DND-41 (cell line): ENCODE measurements at regions not wholly inside any gene's neighbourhood (a gene's known extent, or its start where the extent isn't known, plus 50 kb on each side); places are given as distances from the start of the nearest gene placed in this dataset.

Experiments
- ATAC-seq: fragments of 200-7000 bp; cut with Tn5 transposase; 3 replicates; pipeline ENCODE4 v1.9.1; 2021; ENCODE audit warnings: low read depth; ENCODE audit not compliant: insufficient read depth
- DNase-seq: peaks from one replicate; pipeline ENCODE4 v3.0.0-alpha.2; 2020
- H2AFZ ChIP-seq: 2 replicates; pipeline ENCODE4 v1.6.0; 2012; ENCODE audit warnings: low read depth, low read length
- H3K27ac ChIP-seq: 2 replicates; pipeline ENCODE4 v1.5.1; 2012; ENCODE audit warnings: low read length, inconsistent platforms
- H3K27me3 ChIP-seq: fragments of 200-600 bp; sonication (generic); 2 replicates; pipeline ENCODE4 v1.6.0; 2012; ENCODE audit warnings: low read length, mild to moderate bottlenecking, inconsistent platforms; ENCODE audit not compliant: insufficient read depth, poor library complexity
- H3K36me3 ChIP-seq: 2 replicates; pipeline ENCODE4 v1.5.1; 2012; ENCODE audit warnings: low read length, inconsistent platforms; ENCODE audit not compliant: insufficient read depth
- H3K4me1 ChIP-seq: 2 replicates; pipeline ENCODE4 v1.5.1; 2012; ENCODE audit warnings: mild to moderate bottlenecking, low read length; ENCODE audit not compliant: insufficient read depth
- H3K4me2 ChIP-seq: 2 replicates; pipeline ENCODE4 v1.6.0; 2012; ENCODE audit warnings: mild to moderate bottlenecking, moderate library complexity, low read length, inconsistent platforms; ENCODE audit not compliant: insufficient read depth
- H3K4me3 ChIP-seq, 2 experiments: fragments of 200-600 bp in 1 of 2; shearing (Covaris generic) in 1 of 2; 2 replicates each; pipeline ENCODE4 v1.5.1; 2012 to 2016; ENCODE audit warnings: inconsistent platforms in 2 of 2, low read length in 2 of 2, mild to moderate bottlenecking in 2 of 2, low read depth in 1 of 2, moderate library complexity in 1 of 2
- H3K79me2 ChIP-seq: 2 replicates; pipeline ENCODE4 v1.6.0; 2012; ENCODE audit warnings: low read length, inconsistent platforms; ENCODE audit not compliant: insufficient read depth
- H3K9ac ChIP-seq: 2 replicates; pipeline ENCODE4 v1.6.0; 2012; ENCODE audit warnings: low read depth, mild to moderate bottlenecking, inconsistent platforms, low read length, moderate library complexity
- H3K9me3 ChIP-seq: 2 replicates; pipeline ENCODE4 v1.5.1; 2012; ENCODE audit warnings: low read length, moderate library complexity, mild to moderate bottlenecking, inconsistent platforms; ENCODE audit not compliant: insufficient read depth, severe bottlenecking
- H4K20me1 ChIP-seq: 2 replicates; pipeline ENCODE4 v1.6.0; 2012; ENCODE audit warnings: low read length; ENCODE audit not compliant: insufficient read depth
- EZH2 ChIP-seq: IDR thresholded peaks from 3 replicates; pipeline ENCODE4 v1.6.1; 2012; ENCODE audit warnings: borderline replicate concordance, low read depth, mild to moderate bottlenecking, moderate library complexity, low read length, inconsistent platforms; ENCODE audit not compliant: severe bottlenecking
- TF ChIP-seq, protein P1 (sequence below): IDR thresholded peaks from 2 replicates; pipeline ENCODE4 v1.5.1; 2012; ENCODE audit warnings: borderline replicate concordance, low read length, moderate library complexity, mild to moderate bottlenecking; ENCODE audit not compliant: poor library complexity, severe bottlenecking; ENCODE audit errors: extremely low read depth

- no peak for DNase-seq
- Histone ChIP-seq H3K27ac (no peak overlapping the region), H3K36me3 (no peaks in the 10 kb centered on the region), H3K79me2 (no peaks in the 10 kb centered on the region), H3K4me1 (no peaks in the 10 kb centered on the region), H3K9ac (no peak overlapping the region), H3K9me3 (no peaks in the 10 kb centered on the region), H3K4me2 (no peak overlapping the region), H3K27me3 (no peaks in the 10 kb centered on the region), H2AFZ (no peak overlapping the region), H3K4me3 (no peak overlapping the region), H4K20me1 (no peaks in the 10 kb centered on the region)
- TF ChIP-seq, protein P1, sequence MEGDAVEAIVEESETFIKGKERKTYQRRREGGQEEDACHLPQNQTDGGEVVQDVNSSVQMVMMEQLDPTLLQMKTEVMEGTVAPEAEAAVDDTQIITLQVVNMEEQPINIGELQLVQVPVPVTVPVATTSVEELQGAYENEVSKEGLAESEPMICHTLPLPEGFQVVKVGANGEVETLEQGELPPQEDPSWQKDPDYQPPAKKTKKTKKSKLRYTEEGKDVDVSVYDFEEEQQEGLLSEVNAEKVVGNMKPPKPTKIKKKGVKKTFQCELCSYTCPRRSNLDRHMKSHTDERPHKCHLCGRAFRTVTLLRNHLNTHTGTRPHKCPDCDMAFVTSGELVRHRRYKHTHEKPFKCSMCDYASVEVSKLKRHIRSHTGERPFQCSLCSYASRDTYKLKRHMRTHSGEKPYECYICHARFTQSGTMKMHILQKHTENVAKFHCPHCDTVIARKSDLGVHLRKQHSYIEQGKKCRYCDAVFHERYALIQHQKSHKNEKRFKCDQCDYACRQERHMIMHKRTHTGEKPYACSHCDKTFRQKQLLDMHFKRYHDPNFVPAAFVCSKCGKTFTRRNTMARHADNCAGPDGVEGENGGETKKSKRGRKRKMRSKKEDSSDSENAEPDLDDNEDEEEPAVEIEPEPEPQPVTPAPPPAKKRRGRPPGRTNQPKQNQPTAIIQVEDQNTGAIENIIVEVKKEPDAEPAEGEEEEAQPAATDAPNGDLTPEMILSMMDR = no peak
- ATAC-seq = no peak
These were observed 79.9 kb upstream of the ABCC4 start for GRCh38 chr13:95381212-95381527.

DNA sequence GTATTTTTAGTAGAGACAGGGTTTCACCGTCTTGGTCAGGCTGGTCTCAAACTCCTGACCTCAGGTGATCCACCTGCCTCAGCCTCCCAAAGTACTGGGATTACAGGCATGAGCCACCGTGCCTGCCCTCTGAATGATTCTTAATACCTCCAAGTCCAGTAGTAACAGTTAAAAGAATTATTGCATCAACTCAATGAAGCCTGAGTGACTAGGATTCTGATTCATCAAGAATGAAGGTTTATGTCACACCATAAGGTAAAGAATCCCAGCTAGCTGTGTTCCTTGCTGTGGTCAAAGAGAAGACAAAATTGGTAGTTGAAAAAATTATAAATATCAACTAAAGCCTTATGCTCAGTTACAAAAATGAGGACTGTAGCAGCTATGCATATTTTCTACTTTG, 81.2 kb upstream of the ABCC4 start:
- no peak overlapping the region for H3K9ac ChIP-seq
- no peak for TF ChIP-seq EZH2
- TF ChIP-seq, protein P1 = no peak
- H4K20me1 ChIP-seq = no peaks in the 10 kb centered on the region
- H3K27ac ChIP-seq = no peak overlapping the region
- H3K4me1 ChIP-seq = no peaks in the 10 kb centered on the region
- no peaks in the 10 kb centered on the region for H3K79me2 ChIP-seq
- no peak overlapping the region for H2AFZ ChIP-seq
- no peak overlapping the region for H3K4me2 ChIP-seq
- DNase-seq (no peak), ATAC-seq (no peak)
- no peaks in the 10 kb centered on the region for H3K9me3 ChIP-seq
- no peaks in the 10 kb centered on the region for H3K27me3 ChIP-seq
- no peaks in the 10 kb centered on the region for H3K36me3 ChIP-seq
- H3K4me3 ChIP-seq = no peak overlapping the region

DNA sequence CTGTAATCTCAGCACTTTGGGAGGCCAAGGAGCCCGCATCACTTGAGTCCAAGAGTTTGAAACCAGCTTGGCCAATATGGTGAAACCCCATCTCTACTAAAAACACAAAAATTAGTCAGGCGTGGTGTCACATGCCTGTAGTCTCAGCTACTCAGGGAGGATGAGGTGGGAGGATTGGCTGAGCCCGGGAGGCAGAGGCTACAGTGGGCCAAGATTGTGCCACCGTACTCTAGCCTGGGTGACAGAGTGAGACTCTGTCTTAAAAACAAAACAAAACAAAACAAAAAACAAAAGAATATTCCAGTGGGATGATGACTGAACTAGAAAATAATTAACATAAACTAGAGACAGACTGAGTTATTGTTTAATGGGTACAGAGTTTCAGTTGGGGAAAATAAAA, 81.7 kb upstream of the ABCC4 start:
- ATAC-seq = no peak
- Histone ChIP-seq H3K27me3 (no peaks in the 10 kb centered on the region), H4K20me1 (no peaks in the 10 kb centered on the region), H3K79me2 (no peaks in the 10 kb centered on the region), H3K36me3 (no peaks in the 10 kb centered on the region), H3K4me3 (no peak overlapping the region), H3K9me3 (no peaks in the 10 kb centered on the region), H3K27ac (no peak overlapping the region), H3K9ac (no peak overlapping the region), H3K4me2 (no peak overlapping the region), H3K4me1 (no peaks in the 10 kb centered on the region), H2AFZ (no peak overlapping the region)
- no peak for DNase-seq
- TF ChIP-seq EZH2 = no peak
- TF ChIP-seq, protein P1 = no peak

GRCh38 chr13:95385373-95385772, 84.1 kb upstream of the ABCC4 start:
- no peak overlapping the region for H2AFZ ChIP-seq
- TF ChIP-seq, protein P1 = no peak
- no peak for TF ChIP-seq EZH2
- ATAC-seq = no peak
- no peaks in the 10 kb centered on the region for H4K20me1 ChIP-seq
- no peak overlapping the region for H3K4me3 ChIP-seq
- H3K79me2 ChIP-seq = no peaks in the 10 kb centered on the region
- no peak for DNase-seq
- H3K9ac ChIP-seq = no peak overlapping the region
- no peaks in the 10 kb centered on the region for H3K27me3 ChIP-seq
- no peaks in the 10 kb centered on the region for H3K4me1 ChIP-seq
- H3K4me2 ChIP-seq = no peak overlapping the region
- H3K36me3 ChIP-seq = no peaks in the 10 kb centered on the region
- no peaks in the 10 kb centered on the region for H3K9me3 ChIP-seq
- H3K27ac ChIP-seq = no peak overlapping the region
